PC-3 (cell line): ENCODE measurements at regions not wholly inside any gene's neighbourhood (a gene's known extent, or its start where the extent isn't known, plus 50 kb on each side); places are given as distances from the start of the nearest gene placed in this dataset.

Experiments
- ATAC-seq: fragments of 200-7000 bp; cut with Tn5 transposase; 2 replicates; pipeline ENCODE4 v1.9.1; 2020; ENCODE audit warnings: mild to moderate bottlenecking, moderate library complexity
- BruUV-seq: library from RNA; stranded (reverse); fragments of 400-500 nt; replicated peaks from 2 replicates; lab custom pipeline; 2021; lab: Mats Ljungman, UMichigan
- CTCF ChIA-PET: fragments of 300-600 bp; sonication (Branson Sonifier 250); formaldehyde crosslinking; loops from one replicate; lab custom pipeline; 2022; ENCODE audit warnings: antibody characterized with exemption; lab: Charles Lee
- POLR2A ChIA-PET: fragments of 300-600 bp; sonication (Branson Sonifier 250); formaldehyde crosslinking; loops from one replicate; lab custom pipeline; 2022; ENCODE audit warnings: antibody characterized with exemption; ENCODE audit not compliant: unreplicated experiment; lab: Charles Lee
- DNase-seq: peaks from one replicate; pipeline ENCODE4 v3.0.0-alpha.2; 2015
- H2AFZ ChIP-seq: fragments of 300-600 bp; sonication (generic); 2 replicates; pipeline ENCODE4 v1.6.0; 2016; ENCODE audit warnings: antibody characterized with exemption, low read length
- H3F3A ChIP-seq: fragments of 300-600 bp; sonication (generic); one replicate; pipeline ENCODE4 v1.6.0; 2017; ENCODE audit warnings: antibody characterized with exemption, low read length, control low read depth, mild to moderate bottlenecking; ENCODE audit not compliant: unreplicated experiment
- H3K27ac ChIP-seq: fragments of 300-600 bp; sonication (generic); 2 replicates; pipeline ENCODE4 v1.5.1; 2016; ENCODE audit warnings: mild to moderate bottlenecking, low read length
- H3K27me3 ChIP-seq: fragments of 300-600 bp; sonication (generic); 2 replicates; pipeline ENCODE4 v1.6.1; 2016; ENCODE audit warnings: low read length, mixed read lengths
- H3K36me3 ChIP-seq: fragments of 300-600 bp; sonication (generic); 2 replicates; pipeline ENCODE4 v1.6.1; 2016; ENCODE audit warnings: low read depth, mixed run types, low read length, mixed read lengths
- H3K4me1 ChIP-seq: fragments of 300-600 bp; sonication (generic); 2 replicates; pipeline ENCODE4 v1.5.1; 2016; ENCODE audit warnings: low read length; ENCODE audit not compliant: insufficient read depth
- H3K4me2 ChIP-seq: fragments of 300-600 bp; sonication (generic); 2 replicates; pipeline ENCODE4 v1.6.0; 2016; ENCODE audit warnings: low read length
- H3K4me3 ChIP-seq: fragments of 300-600 bp; sonication (generic); 2 replicates; pipeline ENCODE4 v1.5.1; 2016; ENCODE audit warnings: mild to moderate bottlenecking, low read length, mixed read lengths
- H3K79me2 ChIP-seq: fragments of 300-600 bp; sonication (generic); 2 replicates; pipeline ENCODE4 v1.6.1; 2017; ENCODE audit warnings: low read length, mixed read lengths
- H3K9ac ChIP-seq: fragments of 300-600 bp; sonication (generic); 2 replicates; pipeline ENCODE4 v1.6.0; 2016; ENCODE audit warnings: mild to moderate bottlenecking, low read length
- H3K9me2 ChIP-seq: fragments of 300-600 bp; sonication (generic); replicated peaks from 2 replicates; pipeline ENCODE4 v1.6.1; 2016; ENCODE audit warnings: mixed run types, low read length, mixed read lengths
- H3K9me3 ChIP-seq: fragments of 300-600 bp; sonication (generic); 2 replicates; pipeline ENCODE4 v1.6.1; 2016; ENCODE audit warnings: low read length, mixed read lengths
- H4K20me1 ChIP-seq: fragments of 300-600 bp; sonication (generic); 2 replicates; pipeline ENCODE4 v1.6.1; 2016; ENCODE audit warnings: low read length, mixed read lengths
- CTCF ChIP-seq: fragments of 300-600 bp; sonication (generic); conservative IDR thresholded peaks from 2 replicates; pipeline ENCODE4 v1.5.1; 2017; ENCODE audit warnings: antibody characterized with exemption, low read depth, mild to moderate bottlenecking, low read length
- EZH2 ChIP-seq: fragments of 300-600 bp; sonication (generic); IDR thresholded peaks from one replicate; pipeline ENCODE4 v1.6.1; 2017; ENCODE audit warnings: antibody characterized with exemption, mild to moderate bottlenecking, low read length; ENCODE audit not compliant: unreplicated experiment
- EZH2phosphoT487 ChIP-seq: fragments of 300-600 bp; sonication (generic); IDR thresholded peaks from 2 replicates; pipeline ENCODE4 v1.6.1; 2018; ENCODE audit warnings: mild to moderate bottlenecking, antibody characterized with exemption, low read length, borderline replicate concordance
- intact Hi-C: fragments of 100-400 bp; cut with micrococcal nuclease; formaldehyde crosslinking; loops from 2 replicates; pipeline ENCODE4 v1.9.0; 2023

GRCh38 chr18:73144030-73144429 lies 276.2 kb upstream of the NETO1 start:
- no peak overlapping the region for H3K4me2 ChIP-seq
- no TSS peak for BruUV-seq
- H3K4me1 ChIP-seq: no peaks in the 10 kb centered on the region
- intact Hi-C loops: loop anchor here (10.0 kb wide), 1 partner anchor 971 kb away; no protein-coding TSS in a partner anchor
- no peaks in the 10 kb centered on the region for H3K79me2 ChIP-seq
- DNase-seq (no peak), ATAC-seq (no peak)
- no peak overlapping the region for H3K4me3 ChIP-seq
- H3K9me2 ChIP-seq: no peaks in the 10 kb centered on the region
- H3K9ac ChIP-seq: no peak overlapping the region
- no peak overlapping the region for H2AFZ ChIP-seq
- H4K20me1 ChIP-seq: no peaks in the 10 kb centered on the region
- POLR2A ChIA-PET: no interaction called here
- no peaks in the 10 kb centered on the region for H3K9me3 ChIP-seq
- TF ChIP-seq CTCF (no peak), EZH2phosphoT487 (no peak), EZH2 (no peak)
- no peak overlapping the region for H3K27ac ChIP-seq
- CTCF ChIA-PET: no interaction called here
- H3K36me3 ChIP-seq: no peaks in the 10 kb centered on the region
- H3F3A ChIP-seq: no peaks in the 10 kb centered on the region
- no peaks in the 10 kb centered on the region for H3K27me3 ChIP-seq

GRCh38 chr18:73136134-73136533 lies 268.3 kb upstream of the NETO1 start:
- Histone ChIP-seq H3K4me2 (no peak overlapping the region), H3K4me3 (no peak overlapping the region), H3F3A (no peaks in the 10 kb centered on the region), H3K9me3 (no peaks in the 10 kb centered on the region), H3K27ac (no peak overlapping the region), H3K9me2 (no peaks in the 10 kb centered on the region), H3K36me3 (no peaks in the 10 kb centered on the region), H2AFZ (0 out of 2 replicates have a peak overlapping the region, but pooled peaks have one; percentile 2), H3K4me1 (no peaks in the 10 kb centered on the region), H3K9ac (no peak overlapping the region), H3K79me2 (no peaks in the 10 kb centered on the region), H4K20me1 (no peaks in the 10 kb centered on the region), H3K27me3 (no peaks in the 10 kb centered on the region)
- no TSS peak for BruUV-seq
- no peak for TF ChIP-seq EZH2phosphoT487
- TF ChIP-seq EZH2: no peak
- peak; percentile 81 for TF ChIP-seq CTCF
- ChIA-PET POLR2A (no interaction called here), CTCF (interaction anchor here (0.5 to 0.6 kb wide), 4 partner anchors 316 to 510 kb away, joined by 3 to 5 read pairs (median 3); no protein-coding TSS in a partner anchor)
- intact Hi-C loops: loop anchor here (1.0 to 10.0 kb wide), 6 partner anchors 147 to 435 kb away; no protein-coding TSS in a partner anchor
- peak; percentile 64 for ATAC-seq
- DNase-seq: peak; percentile 67

GRCh38 chr18:73124175-73124574 lies 256.4 kb upstream of the NETO1 start:
- peak; percentile 65 for DNase-seq
- H2AFZ ChIP-seq: no peak overlapping the region
- peak; percentile 94 for ATAC-seq
- intact Hi-C loops: no loop called here
- TF ChIP-seq CTCF: no peak
- no peak for TF ChIP-seq EZH2
- TF ChIP-seq EZH2phosphoT487: no peak
- ChIA-PET CTCF (interaction anchor here (0.6 kb wide), 1 partner anchor 1071 kb away, joined by 7 read pairs; no protein-coding TSS in a partner anchor), POLR2A (interaction anchor here (0.6 kb wide), 1 partner anchor 206 kb away, joined by 7 read pairs; no protein-coding TSS in a partner anchor)
- H3K9me2 ChIP-seq: no peaks in the 10 kb centered on the region
- H3K4me1 ChIP-seq: peaks cover 7% of the 10 kb centered on the region
- no peaks in the 10 kb centered on the region for H3K79me2 ChIP-seq
- no peaks in the 10 kb centered on the region for H3F3A ChIP-seq
- H3K9me3 ChIP-seq: no peaks in the 10 kb centered on the region
- H3K27ac ChIP-seq: no peak overlapping the region
- no peak overlapping the region for H3K4me2 ChIP-seq
- no TSS peak for BruUV-seq
- H3K36me3 ChIP-seq: no peaks in the 10 kb centered on the region
- H4K20me1 ChIP-seq: no peaks in the 10 kb centered on the region
- no peak overlapping the region for H3K4me3 ChIP-seq
- H3K27me3 ChIP-seq: no peaks in the 10 kb centered on the region
- H3K9ac ChIP-seq: no peak overlapping the region
